Breast epithelium (tissue), 3 donors: ENCODE measurements at regions not wholly inside any gene's neighbourhood (a gene's known extent, or its start where the extent isn't known, plus 50 kb on each side); places are given as distances from the start of the nearest gene placed in this dataset.

Source experiments
- CTCF ChIP-seq, 3 donors: fragments of 450-650 bp; IDR thresholded peaks; one replicate each; pipeline ENCODE4 v1.5.1; 2016 to 2017; ENCODE audit warnings: antibody characterized with exemption in 3 of 3, mild to moderate bottlenecking in 3 of 3, moderate library complexity in 3 of 3
- POLR2A ChIP-seq: fragments of 450-650 bp; IDR thresholded peaks from one replicate; pipeline ENCODE4 v1.6.1; 2016; ENCODE audit warnings: antibody characterized with exemption, mild to moderate bottlenecking, moderate library complexity
- POLR2AphosphoS5 ChIP-seq, 3 donors: sonication (generic); formaldehyde crosslinking; IDR thresholded peaks; one replicate each; pipeline ENCODE4 v1.6.1; 2017; ENCODE audit warnings: antibody characterized with exemption in 3 of 3

GRCh38 chr5:106964132-106964531 lies 706.6 kb downstream of the EFNA5 start:
- TF ChIP-seq CTCF (IDR thresholded peaks at IDR 0.05) (no peak), POLR2A (no peak), POLR2AphosphoS5 (IDR thresholded peaks at IDR 0.05) (no peak)
